Small intestine (tissue), 7 donors: ENCODE measurements at regions not wholly inside any gene's neighbourhood (a gene's known extent, or its start where the extent isn't known, plus 50 kb on each side); places are given as distances from the start of the nearest gene placed in this dataset.

Experiments
- DNase-seq, 2 donors: peaks; one replicate each; pipeline versions ENCODE4 v3.0.0 to v3.0.0-alpha.2; 2013
- FAIRE-seq: peaks from 2 replicates; lab custom pipeline; 2012; peaks lifted over from hg19 to GRCh38; lab: Jason Lieb, UNC
- H3K27ac ChIP-seq, 3 donors: one replicate each; pipeline ENCODE4 v1.5.1; 2013; ENCODE audit warnings: low read length in 2 of 3, mild to moderate bottlenecking in 2 of 3, control low read depth in 1 of 3, inconsistent platforms in 1 of 3, low read depth in 1 of 3, moderate library complexity in 1 of 3
- H3K27me3 ChIP-seq, 3 donors: one replicate each; pipeline ENCODE4 v1.6.1; 2013; ENCODE audit warnings: low read length in 3 of 3, inconsistent platforms in 1 of 3; ENCODE audit not compliant: control insufficient read depth in 3 of 3, insufficient read depth in 3 of 3
- H3K36me3 ChIP-seq, 3 donors: one replicate each; pipeline ENCODE4 v1.6.1; 2013; ENCODE audit warnings: low read length in 3 of 3, inconsistent platforms in 1 of 3, low read depth in 1 of 3, mild to moderate bottlenecking in 1 of 3, moderate library complexity in 1 of 3; ENCODE audit not compliant: control insufficient read depth in 3 of 3, insufficient read depth in 2 of 3
- H3K4me1 ChIP-seq, 3 donors: one replicate each; pipeline ENCODE4 v1.6.1; 2013; ENCODE audit warnings: low read length in 2 of 3, inconsistent platforms in 1 of 3, low read depth in 1 of 3, mild to moderate bottlenecking in 1 of 3, moderate library complexity in 1 of 3; ENCODE audit not compliant: control insufficient read depth in 3 of 3, insufficient read depth in 2 of 3
- H3K4me3 ChIP-seq, 3 donors: one replicate each; pipeline ENCODE4 v1.5.1; 2013; ENCODE audit warnings: low read length in 3 of 3, control low read depth in 1 of 3, inconsistent platforms in 1 of 3, low read depth in 1 of 3, mild to moderate bottlenecking in 1 of 3, moderate library complexity in 1 of 3
- H3K9me3 ChIP-seq, 2 donors: one replicate each; pipeline ENCODE4 v1.6.1; 2013; ENCODE audit warnings: low read depth in 1 of 2, low read length in 1 of 2; ENCODE audit not compliant: control insufficient read depth in 2 of 2, insufficient read depth in 1 of 2
- WGBS, 3 donors: extraction: QIAGEN DNeasy Blood & Tissue Kit; methylation state at CpG; one replicate each; pipeline ENCODE4 v1.1.7; 2013; 5-methylcytosine and 5-hydroxymethylcytosine counted together
- donor health status: healthy with polysubstance abuse.
- donor health status: control.
- donor health status: control.
- donor health status: Bipolar disorder and iron deficiency.
- donor health status: healthy.

GRCh38 chr12:28966046-28966780 is 182.9 kb upstream of the FAR2 start:
- Histone ChIP-seq H3K4me1 (peaks cover 0 to 5% (median 0%) of the 10 kb centered on the region in 3 donors), H3K36me3 (no peaks in the 10 kb centered on the region), H3K4me3 (no peak overlapping the region), H3K27ac (peak overlapping the region in 1 of 3 donors; percentile 14), H3K27me3 (no peaks in the 10 kb centered on the region), H3K9me3 (no peaks in the 10 kb centered on the region)
- FAIRE-seq (no peak), DNase-seq (peak; percentile 3 to 14)
- 12 to 28% (median 28%) methylated on average over 3 of the region's 3 CpGs for WGBS, 3 donors

- H3K4me3 ChIP-seq, result no peak overlapping the region
- no peak for DNase-seq
Measured at GRCh38 chr12:28967426-28967825, 181.7 kb upstream of the FAR2 start.

GRCh38 chr12:28973491-28973890 is 175.6 kb upstream of the FAR2 start:
- no peak overlapping the region for H3K4me3 ChIP-seq
- H3K4me1 ChIP-seq, result no peaks in the 10 kb centered on the region
- H3K36me3 ChIP-seq, result no peaks in the 10 kb centered on the region
- DNase-seq, result no peak
- no peak for FAIRE-seq
- no peak overlapping the region for H3K27ac ChIP-seq
- WGBS, 3 donors, result 75 to 84% (median 78%) methylated on average over 2 of the region's 2 CpGs
- no peaks in the 10 kb centered on the region for H3K9me3 ChIP-seq
- no peaks in the 10 kb centered on the region for H3K27me3 ChIP-seq

More at GRCh38 chr12:28967426-28967825, 181.7 kb upstream of the FAR2 start:
- H3K27me3 ChIP-seq, result no peaks in the 10 kb centered on the region
- no peaks in the 10 kb centered on the region for H3K36me3 ChIP-seq
- FAIRE-seq, result no peak
- no peaks in the 10 kb centered on the region for H3K9me3 ChIP-seq
- 93 to 97% (median 93%) methylated on average over 8 of the region's 8 CpGs for WGBS, 3 donors
- H3K27ac ChIP-seq, result no peak overlapping the region
- H3K4me1 ChIP-seq, result peaks cover 0 to 5% (median 0%) of the 10 kb centered on the region in 3 donors

GRCh38 chr12:28974166-28974565 is 174.9 kb upstream of the FAR2 start:
- no peak overlapping the region for H3K4me3 ChIP-seq
- H3K27ac ChIP-seq, result no peak overlapping the region
- no peaks in the 10 kb centered on the region for H3K36me3 ChIP-seq
- peaks cover 0 to 4% of the 10 kb centered on the region in 2 donors for H3K9me3 ChIP-seq
- DNase-seq, result no peak
- no peaks in the 10 kb centered on the region for H3K27me3 ChIP-seq
- 35 to 81% (median 70%) methylated on average over 1 of the region's 1 CpG for WGBS, 3 donors
- no peak for FAIRE-seq
- no peaks in the 10 kb centered on the region for H3K4me1 ChIP-seq

GRCh38 chr12:28974883-28975282 is 174.2 kb upstream of the FAR2 start:
- Histone ChIP-seq H3K9me3 (peaks cover 0 to 4% of the 10 kb centered on the region in 2 donors), H3K4me3 (no peak overlapping the region), H3K27ac (no peak overlapping the region), H3K36me3 (no peaks in the 10 kb centered on the region), H3K27me3 (no peaks in the 10 kb centered on the region), H3K4me1 (no peaks in the 10 kb centered on the region)
- DNase-seq (no peak), FAIRE-seq (no peak)
- 82 to 91% (median 86%) methylated on average over 1 of the region's 1 CpG for WGBS, 3 donors

- FAIRE-seq (no peak), DNase-seq (no peak)
- Histone ChIP-seq H3K36me3 (no peaks in the 10 kb centered on the region), H3K4me1 (no peaks in the 10 kb centered on the region), H3K27me3 (no peaks in the 10 kb centered on the region), H3K4me3 (no peak overlapping the region), H3K27ac (no peak overlapping the region), H3K9me3 (peaks cover 0 to 4% of the 10 kb centered on the region in 2 donors)
- WGBS, 3 donors, result 4 to 39% (median 15%) methylated on average over 3 of the region's 3 CpGs
Measured at GRCh38 chr12:28975564-28976340, 173.3 kb upstream of the FAR2 start.

GRCh38 chr12:28980436-28980835 is 168.6 kb upstream of the FAR2 start:
- H3K36me3 ChIP-seq, result no peaks in the 10 kb centered on the region
- FAIRE-seq, result no peak
- WGBS, 3 donors, result 85 to 90% (median 87%) methylated on average over 4 of the region's 4 CpGs
- H3K4me1 ChIP-seq, result no peaks in the 10 kb centered on the region
- no peak for DNase-seq
- no peaks in the 10 kb centered on the region for H3K27me3 ChIP-seq
- no peak overlapping the region for H3K27ac ChIP-seq
- peaks cover 0 to 4% of the 10 kb centered on the region in 2 donors for H3K9me3 ChIP-seq
- H3K4me3 ChIP-seq, result no peak overlapping the region

- no peaks in the 10 kb centered on the region for H3K9me3 ChIP-seq
- DNase-seq (peak; percentile 9 to 18), FAIRE-seq (no peak)
- H3K4me3 ChIP-seq, result no peak overlapping the region
- 26 to 58% (median 38%) methylated on average over 5 of the region's 5 CpGs for WGBS, 3 donors
- H3K27me3 ChIP-seq, result no peaks in the 10 kb centered on the region
- no peak overlapping the region for H3K27ac ChIP-seq
- H3K4me1 ChIP-seq, result no peaks in the 10 kb centered on the region
- no peaks in the 10 kb centered on the region for H3K36me3 ChIP-seq
Measured at GRCh38 chr12:28987538-28988324, 161.3 kb upstream of the FAR2 start.
